ENCODE measurements at regions not wholly inside any gene's neighbourhood (a gene's known extent, or its start where the extent isn't known, plus 50 kb on each side); places are given as distances from the start of the nearest gene placed in this dataset.

DNA sequence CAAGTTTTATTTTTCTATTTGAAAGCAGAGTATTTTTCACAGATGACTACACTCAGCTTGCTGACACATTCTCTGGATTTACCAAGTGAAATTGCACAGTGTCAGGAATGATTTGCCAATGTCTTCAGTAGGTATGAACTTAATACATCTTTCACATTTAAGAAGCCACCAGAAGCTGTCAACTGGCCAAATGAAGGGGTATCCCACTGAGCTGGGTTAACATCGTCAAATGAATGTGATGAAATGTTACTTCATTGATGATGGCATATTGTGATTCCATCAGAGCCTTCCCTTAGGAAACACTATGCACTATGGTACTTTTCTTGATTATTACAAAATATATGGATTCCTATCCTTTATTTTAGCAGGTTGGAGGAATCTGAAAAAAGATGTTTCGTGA lies 592.3 kb downstream of the FGF9 start:
- in situ Hi-C loops (cut with MboI; ENCODE audit: low sequenced_read_pairs) = no loop called here

DNA sequence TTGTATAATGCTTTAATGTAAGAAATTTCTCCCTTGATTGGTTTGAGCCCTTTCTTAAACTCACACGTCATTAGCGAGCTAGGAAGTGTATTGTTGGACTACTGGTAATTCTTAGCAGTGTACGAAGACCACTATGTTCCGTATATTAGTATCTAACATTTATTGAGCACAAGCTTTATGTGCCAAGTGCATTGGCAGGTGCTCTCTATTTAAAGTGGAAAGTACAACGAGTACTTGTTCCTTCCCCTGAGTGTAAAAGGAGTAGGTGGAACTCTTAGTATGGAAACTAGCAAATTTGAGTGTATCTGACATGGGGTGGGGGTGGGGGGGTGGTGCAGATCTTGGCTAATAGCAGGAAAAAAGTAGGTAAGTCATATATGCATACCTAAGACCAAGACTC lies 594.7 kb downstream of the FGF9 start:
- in situ Hi-C loops (cut with MboI; ENCODE audit: low sequenced_read_pairs) = no loop called here

- in situ Hi-C loops (cut with MboI; ENCODE audit: low sequenced_read_pairs) = no loop called here
Observed at GRCh38 chr13:22270881-22271280, 600.0 kb downstream of the FGF9 start.

- in situ Hi-C loops (cut with MboI; ENCODE audit: low sequenced_read_pairs) = no loop called here
Observed at GRCh38 chr13:22271903-22272302, 601.0 kb downstream of the FGF9 start.

GRCh38 chr13:22275393-22275792 lies 604.5 kb downstream of the FGF9 start:
- in situ Hi-C loops (cut with MboI; ENCODE audit: low sequenced_read_pairs) = loop anchor here (25.0 kb wide), 1 partner anchor 638 kb away; no protein-coding TSS in a partner anchor

- in situ Hi-C loops (cut with MboI; ENCODE audit: low sequenced_read_pairs) = loop anchor here (25.0 kb wide), 1 partner anchor 639 kb away; no protein-coding TSS in a partner anchor
Observed at GRCh38 chr13:22276616-22277015, 605.7 kb downstream of the FGF9 start.

- in situ Hi-C loops (cut with MboI; ENCODE audit: low sequenced_read_pairs) = loop anchor here (25.0 kb wide), 1 partner anchor 641 kb away; no protein-coding TSS in a partner anchor
Observed at GRCh38 chr13:22278336-22278929, 607.6 kb downstream of the FGF9 start.

- in situ Hi-C loops (cut with MboI; ENCODE audit: low sequenced_read_pairs) = loop anchor here (25.0 kb wide), 1 partner anchor 649 kb away; no protein-coding TSS in a partner anchor
Observed at GRCh38 chr13:22285867-22286266, 615.0 kb downstream of the FGF9 start.

GRCh38 chr13:22286338-22286737 lies 615.5 kb downstream of the FGF9 start:
- in situ Hi-C loops (cut with MboI; ENCODE audit: low sequenced_read_pairs) = loop anchor here (25.0 kb wide), 1 partner anchor 649 kb away; no protein-coding TSS in a partner anchor

- in situ Hi-C loops (cut with MboI; ENCODE audit: low sequenced_read_pairs) = loop anchor here (25.0 kb wide), 1 partner anchor 650 kb away; no protein-coding TSS in a partner anchor
Observed at GRCh38 chr13:22287343-22287920, 616.6 kb downstream of the FGF9 start.

DNA sequence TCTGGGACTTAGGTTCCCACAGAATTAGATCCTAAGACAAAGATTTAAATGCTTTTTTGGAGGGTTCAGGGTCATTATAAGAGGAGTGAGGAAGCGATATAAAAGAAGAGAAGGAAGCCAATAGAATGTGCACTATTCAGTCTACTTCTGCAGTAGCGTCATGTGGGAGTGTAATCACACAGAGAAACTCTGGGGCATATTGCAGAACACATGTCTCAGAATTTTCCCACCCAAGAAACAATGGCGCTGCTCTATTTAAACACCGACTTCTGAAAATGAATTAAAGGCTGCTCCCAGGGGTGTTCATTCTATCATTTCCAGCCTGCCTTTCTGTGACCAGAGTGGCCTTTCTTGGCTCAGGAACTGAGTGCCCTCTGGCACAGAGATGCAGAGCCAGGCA lies 617.6 kb downstream of the FGF9 start:
- in situ Hi-C loops (cut with MboI; ENCODE audit: low sequenced_read_pairs) = loop anchor here (25.0 kb wide), 1 partner anchor 651 kb away; no protein-coding TSS in a partner anchor

DNA sequence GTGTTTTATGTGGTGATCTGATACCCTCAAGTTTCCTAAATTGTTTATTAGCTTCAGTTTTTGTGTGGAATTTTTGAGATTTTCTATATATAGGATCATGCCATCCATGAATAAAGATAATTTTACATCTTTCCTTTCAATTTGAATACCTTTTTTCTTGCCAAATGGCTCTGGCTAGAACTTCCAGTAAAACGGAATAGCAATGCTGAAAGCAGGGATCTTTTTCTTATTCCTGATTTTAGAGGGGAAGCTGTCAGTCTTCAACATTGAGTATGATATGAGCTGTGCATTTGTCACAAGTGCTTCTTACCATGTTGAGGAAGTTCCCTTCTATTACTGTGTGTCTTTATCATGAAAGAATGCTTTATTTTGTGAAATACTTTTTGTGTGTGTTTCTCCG lies 618.8 kb downstream of the FGF9 start:
- in situ Hi-C loops (cut with MboI; ENCODE audit: low sequenced_read_pairs) = loop anchor here (25.0 kb wide), 1 partner anchor 652 kb away; no protein-coding TSS in a partner anchor

DNA sequence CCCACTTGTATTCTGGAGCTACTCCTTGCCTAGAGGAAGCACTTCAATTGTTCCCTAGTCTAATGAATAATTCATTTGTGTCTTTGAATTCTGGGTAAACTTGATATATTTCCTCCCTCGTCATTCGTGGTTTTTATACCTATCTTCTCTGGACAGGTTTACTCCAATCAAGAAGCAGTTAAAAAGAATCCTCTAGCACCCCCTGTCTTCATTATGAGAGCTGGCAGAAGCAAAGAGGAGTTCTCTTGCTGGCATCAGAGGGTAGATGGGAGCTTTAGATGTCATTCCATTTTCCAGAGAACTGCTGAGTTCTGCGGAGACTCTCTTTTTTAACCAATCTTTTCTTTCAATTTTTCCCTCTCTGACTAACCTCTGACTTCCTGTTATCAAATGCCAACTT lies 627.7 kb downstream of the FGF9 start:
- in situ Hi-C loops (cut with MboI; ENCODE audit: low sequenced_read_pairs) = loop anchor here (25.0 kb wide), 1 partner anchor 661 kb away; no protein-coding TSS in a partner anchor

DNA sequence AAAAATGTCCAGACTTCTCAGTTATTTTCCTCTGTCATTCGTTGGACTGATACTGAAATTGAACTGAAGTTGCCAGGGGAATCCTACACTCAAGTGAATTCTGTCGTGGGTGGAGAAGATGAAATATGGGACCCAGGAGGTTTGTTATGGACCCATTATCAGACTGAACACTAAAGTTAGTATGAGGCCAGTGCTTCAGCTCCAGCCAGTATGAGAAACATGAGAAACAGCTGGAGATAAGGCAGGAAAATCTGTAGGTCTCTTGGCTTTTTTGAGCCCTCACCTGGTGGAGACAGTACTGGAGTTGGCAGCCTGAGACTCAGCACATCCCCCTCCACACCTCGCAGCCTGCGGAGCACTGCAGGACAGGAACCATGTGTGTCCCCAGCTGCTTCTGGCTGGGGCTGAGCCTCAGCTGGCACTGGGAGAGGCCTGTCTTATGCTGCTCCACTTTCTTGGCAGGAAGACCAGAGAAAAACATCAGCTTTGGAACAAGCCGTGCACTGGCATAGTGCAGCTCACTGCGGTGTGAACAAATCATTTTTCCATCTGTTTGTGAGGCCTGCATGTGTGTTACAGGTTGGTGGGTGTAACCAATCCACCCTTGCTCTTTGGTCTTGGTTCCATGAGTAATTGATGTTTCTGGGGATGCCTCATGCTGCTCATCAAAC lies 641.0 kb downstream of the FGF9 start:
- in situ Hi-C loops (cut with MboI; ENCODE audit: low sequenced_read_pairs) = no loop called here

GRCh38 chr13:22312405-22312803 lies 641.5 kb downstream of the FGF9 start:
- in situ Hi-C loops (cut with MboI; ENCODE audit: low sequenced_read_pairs) = no loop called here

DNA sequence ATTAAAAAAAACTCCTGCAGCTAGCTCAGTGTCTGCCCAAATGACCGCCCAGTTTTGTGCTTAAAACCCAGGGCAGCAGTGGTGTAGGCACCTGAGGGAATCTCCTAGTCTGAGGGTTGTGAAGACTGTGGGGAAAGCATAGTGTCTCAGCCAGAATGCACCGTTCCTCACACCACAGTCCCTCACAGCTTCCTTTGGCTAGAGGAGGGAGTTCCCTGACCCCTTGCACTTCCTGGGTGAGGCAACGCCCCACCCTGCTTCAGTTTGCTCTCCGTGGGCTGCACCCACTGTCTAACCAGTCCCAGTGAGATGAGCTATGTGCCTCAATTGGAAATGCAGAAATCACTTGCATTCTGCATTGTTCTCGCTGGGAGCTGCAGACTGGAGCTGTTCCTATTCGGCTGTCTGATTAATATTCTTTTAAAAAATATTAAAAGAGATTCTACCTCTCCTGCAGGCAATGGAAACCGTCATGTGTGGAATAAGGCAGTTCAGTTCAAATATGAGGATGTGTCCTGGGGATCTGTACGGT lies 645.7 kb downstream of the FGF9 start:
- in situ Hi-C loops (cut with MboI; ENCODE audit: low sequenced_read_pairs) = no loop called here

DNA sequence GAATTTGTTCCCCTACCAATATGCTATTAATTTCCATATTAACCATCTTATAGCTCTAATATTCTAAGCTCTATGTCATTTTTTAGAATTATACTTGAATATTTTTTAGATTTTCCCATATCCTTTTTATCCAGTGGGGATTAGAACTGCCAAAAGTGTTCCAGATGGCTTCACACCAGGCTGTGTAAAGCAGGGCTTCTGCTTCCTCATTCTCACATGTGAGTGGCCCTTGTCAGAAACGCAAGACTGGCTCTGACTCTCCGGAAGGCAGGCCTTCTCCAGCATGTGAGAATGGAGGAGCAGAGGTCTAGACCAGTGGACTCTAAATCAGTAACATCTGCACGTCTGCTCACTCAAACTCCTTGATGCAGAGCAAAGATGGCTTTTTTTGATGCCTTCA lies 650.1 kb downstream of the FGF9 start:
- in situ Hi-C loops (cut with MboI; ENCODE audit: low sequenced_read_pairs) = no loop called here

GRCh38 chr13:22325761-22326160 lies 654.9 kb downstream of the FGF9 start:
- in situ Hi-C loops (cut with MboI; ENCODE audit: low sequenced_read_pairs) = no loop called here

DNA sequence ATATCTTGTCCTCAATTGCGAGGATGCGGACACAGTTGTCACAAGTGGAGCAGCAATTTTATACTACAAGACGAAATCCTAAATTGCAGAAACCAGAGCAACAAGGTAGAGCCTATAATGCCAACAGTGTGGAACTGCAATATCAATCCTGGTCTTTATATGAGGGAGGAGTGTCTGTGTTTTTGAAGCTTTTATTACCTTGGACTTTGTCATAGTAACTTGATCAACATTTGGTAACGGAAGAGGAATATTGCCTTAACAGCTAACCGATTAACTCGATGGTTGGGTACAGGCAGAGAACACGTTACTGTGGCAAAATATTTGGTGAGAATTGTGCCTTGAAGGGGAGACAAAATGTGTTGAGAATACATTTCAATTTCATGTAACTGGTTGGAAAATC lies 661.5 kb downstream of the FGF9 start:
- in situ Hi-C loops (cut with MboI; ENCODE audit: low sequenced_read_pairs) = no loop called here

- in situ Hi-C loops (cut with MboI; ENCODE audit: low sequenced_read_pairs) = no loop called here
Observed at GRCh38 chr13:22336460-22336859, 665.6 kb downstream of the FGF9 start.

- in situ Hi-C loops (cut with MboI; ENCODE audit: low sequenced_read_pairs) = no loop called here
Observed at GRCh38 chr13:22357132-22357531, 686.3 kb downstream of the FGF9 start.

- in situ Hi-C loops (cut with MboI; ENCODE audit: low sequenced_read_pairs) = no loop called here
Observed at GRCh38 chr13:22369090-22369489, 698.2 kb downstream of the FGF9 start.

Measured in HL-60/S4 (cell line).